Esophagus squamous epithelium (tissue), 4 donors: ENCODE measurements at regions not wholly inside any gene's neighbourhood (a gene's known extent, or its start where the extent isn't known, plus 50 kb on each side); places are given as distances from the start of the nearest gene placed in this dataset.
"Not testable (repeated sequence)": the region's sequence is repeated elsewhere in the genome, so short reads cannot be mapped to it uniquely, and the experiment has no call there.

Experiments
- CTCF ChIP-seq, 6 experiments: fragments of 450-650 bp in 4 of 6; fragments of 200-600 bp in 2 of 6; sonication (generic) in 2 of 6; IDR thresholded peaks; one replicate each; pipeline ENCODE4 v1.5.1; 2016 to 2019; ENCODE audit warnings: antibody characterized with exemption in 6 of 6, mild to moderate bottlenecking in 4 of 6, moderate library complexity in 4 of 6
- POLR2A ChIP-seq, 4 donors: fragments of 450-650 bp; IDR thresholded peaks; one replicate each; pipeline ENCODE4 v1.6.1; 2017; ENCODE audit warnings: antibody characterized with exemption in 4 of 4, mild to moderate bottlenecking in 4 of 4, moderate library complexity in 3 of 4

GRCh38 chr15:34521802-34522485, 61.5 kb downstream of the GOLGA8B start:
- not testable (repeated sequence) for TF ChIP-seq CTCF, POLR2A (IDR thresholded peaks at IDR 0.05)
